Neural progenitor cell (in vitro differentiated cells): ENCODE measurements at regions not wholly inside any gene's neighbourhood (a gene's known extent, or its start where the extent isn't known, plus 50 kb on each side); places are given as distances from the start of the nearest gene placed in this dataset.

ENCODE experiments used
- DNase-seq: peaks from one replicate; pipeline ENCODE4 v3.0.0-alpha.2; 2016; ENCODE audit warnings: low spot score
- H2AFZ ChIP-seq: fragments of 200-600 bp; sonication (generic); replicated peaks from 2 replicates; pipeline ENCODE4 v1.6.1; 2016; ENCODE audit warnings: antibody characterized with exemption
- H3F3A ChIP-seq: fragments of 200-600 bp; sonication (generic); 2 replicates; pipeline ENCODE4 v1.6.1; 2016; ENCODE audit warnings: antibody characterized with exemption, low read depth
- H3K27ac ChIP-seq: fragments of 200-600 bp; sonication (generic); 2 replicates; pipeline ENCODE4 v1.5.1; 2016; ENCODE audit warnings: mild to moderate bottlenecking
- H3K27me3 ChIP-seq: fragments of 200-600 bp; sonication (generic); 2 replicates; pipeline ENCODE4 v1.6.1; 2016; ENCODE audit warnings: mild to moderate bottlenecking, moderate library complexity
- H3K36me3 ChIP-seq: fragments of 200-600 bp; sonication (generic); 2 replicates; pipeline ENCODE4 v1.5.1; 2016
- H3K4me1 ChIP-seq: fragments of 200-600 bp; sonication (generic); 2 replicates; pipeline ENCODE4 v1.6.1; 2016; ENCODE audit warnings: mixed run types
- H3K4me2 ChIP-seq: fragments of 200-600 bp; sonication (generic); 2 replicates; pipeline ENCODE4 v1.6.1; 2016
- H3K4me3 ChIP-seq: fragments of 200-600 bp; sonication (generic); 2 replicates; pipeline ENCODE4 v1.5.1; 2016
- H3K79me2 ChIP-seq: fragments of 200-600 bp; sonication (generic); 2 replicates; pipeline ENCODE4 v1.6.1; 2016; ENCODE audit warnings: low read depth
- H3K9ac ChIP-seq: fragments of 200-600 bp; sonication (generic); 2 replicates; pipeline ENCODE4 v1.6.1; 2016
- H3K9me3 ChIP-seq: fragments of 200-600 bp; sonication (generic); 2 replicates; pipeline ENCODE4 v1.5.1; 2016; ENCODE audit warnings: low read depth
- H4K20me1 ChIP-seq: fragments of 200-600 bp; sonication (generic); 2 replicates; pipeline ENCODE4 v1.6.1; 2016; ENCODE audit warnings: low read depth
- H3K27ac Mint-ChIP-seq: 3 replicates; pipeline ENCODE4 v1.8.0; 2021; ENCODE audit warnings: mixed read lengths
- H3K27me3 Mint-ChIP-seq: 2 replicates; pipeline ENCODE4 v1.8.0; 2022; ENCODE audit warnings: low read depth, mild to moderate bottlenecking, inconsistent platforms, moderate library complexity, mixed read lengths; ENCODE audit not compliant: insufficient read depth
- H3K36me3 Mint-ChIP-seq: 3 replicates; pipeline ENCODE4 v1.8.0; 2021; ENCODE audit warnings: mixed read lengths
- H3K4me1 Mint-ChIP-seq: 3 replicates; pipeline ENCODE4 v1.8.0; 2021; ENCODE audit warnings: mixed read lengths
- H3K4me3 Mint-ChIP-seq: 3 replicates; pipeline ENCODE4 v1.8.0; 2021; ENCODE audit warnings: mild to moderate bottlenecking, moderate library complexity, mixed read lengths
- H3K9me3 Mint-ChIP-seq: 3 replicates; pipeline ENCODE4 v1.8.0; 2020; ENCODE audit warnings: mixed read lengths
- CTCF ChIP-seq: fragments of 200-600 bp; sonication (generic); IDR thresholded peaks from 2 replicates; pipeline ENCODE4 v1.5.1; 2017; ENCODE audit warnings: antibody characterized with exemption, mild to moderate bottlenecking
- EZH2 ChIP-seq: fragments of 200-600 bp; sonication (generic); IDR thresholded peaks from 2 replicates; pipeline ENCODE4 v1.6.1; 2017; ENCODE audit warnings: antibody characterized with exemption, mild to moderate bottlenecking, moderate library complexity
- EZH2phosphoT487 ChIP-seq: fragments of 200-600 bp; sonication (generic); IDR thresholded peaks from 2 replicates; pipeline ENCODE4 v1.6.1; 2017; ENCODE audit warnings: antibody characterized with exemption

GRCh38 chr14:22003461-22003860, 329.8 kb upstream of the OR4E1 start:
- no peak overlapping the region for H3K9ac ChIP-seq
- no peaks in the 10 kb centered on the region for H3F3A ChIP-seq
- H3K9me3 ChIP-seq: no peaks in the 10 kb centered on the region
- no peak for DNase-seq
- H3K36me3 ChIP-seq: no peaks in the 10 kb centered on the region
- Mint-ChIP-seq H3K36me3 (no peaks in the 10 kb centered on the region), H3K4me1 (peaks cover 4% of the 10 kb centered on the region), H3K9me3 (peaks cover 11% of the 10 kb centered on the region), H3K27me3 (no peaks in the 10 kb centered on the region), H3K4me3 (no peak overlapping the region), H3K27ac (peak overlapping the region; percentile 78)
- no peaks in the 10 kb centered on the region for H4K20me1 ChIP-seq
- H3K27me3 ChIP-seq: peaks cover 7% of the 10 kb centered on the region
- no peaks in the 10 kb centered on the region for H3K79me2 ChIP-seq
- TF ChIP-seq EZH2phosphoT487: no peak
- no peak for TF ChIP-seq CTCF
- TF ChIP-seq EZH2: no peak
- H3K4me2 ChIP-seq: no peak overlapping the region
- H2AFZ ChIP-seq: peak overlapping the region; percentile 97
- no peaks in the 10 kb centered on the region for H3K4me1 ChIP-seq
- no peak overlapping the region for H3K4me3 ChIP-seq
- no peak overlapping the region for H3K27ac ChIP-seq

GRCh38 chr14:22002860-22003284, 329.3 kb upstream of the OR4E1 start:
- H3K36me3 ChIP-seq: no peaks in the 10 kb centered on the region
- peak; percentile 79 for DNase-seq
- no peaks in the 10 kb centered on the region for H3K36me3 Mint-ChIP-seq
- H3K4me2 ChIP-seq: no peak overlapping the region
- peaks cover 7% of the 10 kb centered on the region for H3K27me3 ChIP-seq
- no peak overlapping the region for H3K4me3 Mint-ChIP-seq
- H3K4me1 ChIP-seq: no peaks in the 10 kb centered on the region
- H3K27ac ChIP-seq: no peak overlapping the region
- peaks cover 3% of the 10 kb centered on the region for H3K4me1 Mint-ChIP-seq
- no peak overlapping the region for H3K9ac ChIP-seq
- H2AFZ ChIP-seq: peak overlapping the region; percentile 97
- no peaks in the 10 kb centered on the region for H4K20me1 ChIP-seq
- no peak overlapping the region for H3K27ac Mint-ChIP-seq
- H3K4me3 ChIP-seq: no peak overlapping the region
- no peaks in the 10 kb centered on the region for H3K27me3 Mint-ChIP-seq
- TF ChIP-seq EZH2: no peak
- peak; percentile 81 for TF ChIP-seq CTCF
- H3K9me3 Mint-ChIP-seq: peaks cover 11% of the 10 kb centered on the region
- H3K9me3 ChIP-seq: no peaks in the 10 kb centered on the region
- H3K79me2 ChIP-seq: no peaks in the 10 kb centered on the region
- H3F3A ChIP-seq: no peaks in the 10 kb centered on the region

DNA sequence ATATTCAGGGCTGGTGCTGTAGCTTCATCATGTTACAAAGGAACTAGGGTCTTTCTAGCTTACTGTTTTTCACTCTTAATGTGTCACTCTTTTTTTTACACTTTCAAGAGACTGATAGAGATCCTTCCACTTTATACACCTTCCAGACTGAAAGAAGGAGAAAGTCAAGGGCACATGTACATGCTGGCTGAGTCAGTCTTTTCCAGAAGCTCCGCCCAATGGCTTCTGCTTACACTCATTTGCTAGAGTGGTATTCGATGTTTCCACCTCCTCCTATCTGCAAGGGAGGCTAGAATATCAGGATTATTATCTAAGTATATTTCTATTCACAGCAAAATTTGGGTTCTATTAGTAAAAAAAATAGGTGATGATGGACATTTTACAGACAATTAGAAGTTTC, 325.8 kb upstream of the OR4E1 start:
- Mint-ChIP-seq H3K36me3 (no peaks in the 10 kb centered on the region), H3K9me3 (no peaks in the 10 kb centered on the region), H3K27me3 (no peaks in the 10 kb centered on the region), H3K4me3 (no peak overlapping the region), H3K4me1 (peaks cover 6% of the 10 kb centered on the region), H3K27ac (no peak overlapping the region)
- Histone ChIP-seq H3K27ac (no peak overlapping the region), H3K27me3 (no peaks in the 10 kb centered on the region), H3K9me3 (no peaks in the 10 kb centered on the region), H3K9ac (no peak overlapping the region), H2AFZ (no peak overlapping the region), H3K4me3 (no peak overlapping the region), H3K4me1 (no peaks in the 10 kb centered on the region), H3K79me2 (no peaks in the 10 kb centered on the region), H3K36me3 (no peaks in the 10 kb centered on the region), H4K20me1 (no peaks in the 10 kb centered on the region), H3K4me2 (no peak overlapping the region), H3F3A (no peaks in the 10 kb centered on the region)
- no peak for DNase-seq
- TF ChIP-seq CTCF (no peak), EZH2phosphoT487 (no peak), EZH2 (no peak)
